HTR-8/SVneo (cell line): ENCODE measurements at regions not wholly inside any gene's neighbourhood (a gene's known extent, or its start where the extent isn't known, plus 50 kb on each side); places are given as distances from the start of the nearest gene placed in this dataset.
"Not testable (repeated sequence)": the region's sequence is repeated elsewhere in the genome, so short reads cannot be mapped to it uniquely, and the experiment has no call there.

Experiments used
- DNase-seq: peaks from one replicate; pipeline ENCODE4 v3.0.0; 2011; ENCODE audit warnings: low spot score, mixed read lengths; ENCODE audit not compliant: insufficient read length
- FAIRE-seq: peaks from 2 replicates; lab custom pipeline; 2011; peaks lifted over from hg19 to GRCh38; lab: Jason Lieb, UNC

DNA sequence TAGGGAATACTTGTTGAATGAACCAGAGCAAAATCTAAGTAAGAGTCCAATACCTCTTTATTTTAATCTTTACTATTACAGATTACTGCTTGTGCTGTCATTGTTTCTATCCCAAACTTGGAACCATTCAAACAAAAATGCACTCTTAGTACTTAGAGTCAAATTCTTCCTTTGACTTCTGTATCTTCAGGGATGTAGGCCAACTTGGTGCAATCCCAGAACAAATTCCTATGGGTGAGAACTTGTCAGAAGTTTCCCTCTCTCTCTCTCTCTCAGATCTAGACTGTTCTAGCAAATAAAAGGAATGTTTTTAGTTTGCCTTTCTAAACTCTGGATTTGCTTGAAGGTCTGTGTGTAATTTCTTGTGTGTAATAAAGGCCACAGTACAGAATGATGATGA, 329.0 kb upstream of the TMTC4 start:
- DNase-seq = no peak
- FAIRE-seq = no peak

DNA sequence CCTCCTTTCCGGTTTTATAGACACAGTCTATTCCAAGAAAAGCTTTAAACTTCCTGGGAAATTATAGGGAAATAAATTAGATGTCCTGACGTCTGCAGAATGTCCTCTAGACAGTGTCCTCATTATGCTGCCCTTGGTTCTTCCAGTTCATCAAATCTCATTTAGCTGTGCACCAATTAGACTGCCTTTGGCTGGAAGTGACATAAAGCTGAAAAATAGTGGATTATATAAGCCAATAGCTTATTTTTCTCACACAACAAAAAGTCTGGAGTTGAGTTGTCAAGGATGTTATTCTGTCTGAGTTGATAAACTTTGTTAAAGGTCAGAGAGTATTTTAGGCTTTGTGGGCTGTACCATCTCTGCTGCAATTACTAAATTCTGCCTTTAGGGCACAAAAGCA, 314.8 kb upstream of the TMTC4 start:
- DNase-seq = no peak

DNA sequence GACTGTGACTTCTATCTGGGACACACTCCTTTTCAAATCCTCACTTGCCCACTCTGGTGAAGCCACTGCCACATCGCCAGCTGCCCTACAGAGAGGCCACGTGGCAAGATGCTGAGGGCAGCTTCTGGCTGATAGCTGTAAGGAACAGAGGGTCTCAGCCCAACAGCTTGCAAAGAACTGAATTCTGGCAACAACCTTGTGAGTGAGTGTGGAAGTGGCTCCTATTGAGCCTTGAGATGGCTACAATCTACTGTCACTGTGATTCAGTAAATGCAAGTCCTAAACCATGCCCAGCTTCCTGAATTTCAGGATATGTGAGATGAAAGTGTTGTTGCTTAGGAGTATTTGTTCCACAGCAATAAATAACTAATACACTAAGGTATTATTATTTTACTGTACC, 314.3 kb upstream of the TMTC4 start:
- DNase-seq (no peak), FAIRE-seq (no peak)

More for the DNA sequence above, 314.8 kb upstream of the TMTC4 start:
- FAIRE-seq = no peak

GRCh38 chr13:100987948-100988347, 313.4 kb upstream of the TMTC4 start:
- DNase-seq = no peak
- no peak for FAIRE-seq

DNA sequence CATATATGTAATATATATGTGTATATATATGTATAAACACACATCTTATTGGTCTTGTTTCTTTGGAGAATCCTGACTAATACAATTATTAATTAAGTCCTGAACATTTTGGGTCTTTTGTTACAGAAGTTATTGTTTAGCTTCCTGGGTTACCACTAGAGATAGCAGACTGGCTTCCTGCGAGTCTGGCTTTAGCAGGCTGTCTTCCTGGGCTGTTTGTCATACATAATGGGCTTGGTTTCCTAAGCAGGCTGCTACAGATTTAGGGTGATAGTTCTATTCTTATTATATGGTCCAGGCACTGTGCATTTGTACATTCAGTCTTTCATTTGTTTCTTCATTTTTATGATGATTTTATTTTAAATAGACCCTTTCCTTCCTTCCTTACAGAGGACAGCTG, 312.0 kb upstream of the TMTC4 start:
- FAIRE-seq (no peak), DNase-seq (no peak)

DNA sequence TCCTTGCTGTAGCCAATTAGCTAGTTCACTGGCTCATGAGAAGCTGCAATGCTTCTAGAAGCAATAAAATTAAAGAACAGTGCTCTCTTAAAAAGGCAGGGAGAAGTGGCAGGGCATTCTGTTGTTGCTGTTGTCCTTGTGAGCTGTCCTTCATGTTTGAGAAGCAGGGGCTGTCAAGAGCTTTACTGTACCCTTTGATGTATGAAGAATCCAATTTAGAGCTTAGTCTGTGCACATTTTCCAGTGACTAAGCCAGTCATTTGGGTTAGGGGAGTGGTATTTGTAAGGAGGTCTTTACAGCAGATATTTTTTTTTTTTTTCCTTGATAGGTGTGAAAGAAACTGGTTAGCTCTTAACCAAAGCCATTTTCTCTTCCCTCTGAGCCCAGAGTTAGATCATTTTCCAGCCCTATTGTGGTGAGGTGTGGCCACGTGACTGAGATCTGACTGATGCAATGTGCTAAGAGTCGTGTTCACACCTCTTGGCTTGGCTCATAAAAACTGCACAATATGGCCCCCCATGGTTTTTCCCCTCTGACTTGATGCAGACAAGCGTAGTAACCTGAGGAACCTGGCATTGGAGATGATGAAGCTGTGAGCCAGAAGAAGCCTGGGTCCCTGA, 309.6 kb upstream of the TMTC4 start:
- DNase-seq = no peak
- FAIRE-seq = no peak

GRCh38 chr13:100983111-100983510, 308.5 kb upstream of the TMTC4 start:
- no peak for DNase-seq
- FAIRE-seq = no peak

- DNase-seq (no peak), FAIRE-seq (no peak)
Observed at GRCh38 chr13:100980171-100980570, 305.6 kb upstream of the TMTC4 start.

- FAIRE-seq (no peak), DNase-seq (no peak)
Observed at GRCh38 chr13:100977841-100978240, 303.2 kb upstream of the TMTC4 start.

GRCh38 chr13:100976993-100977392, 302.4 kb upstream of the TMTC4 start:
- DNase-seq = no peak
- FAIRE-seq = no peak

- not testable (repeated sequence) for DNase-seq, FAIRE-seq
Observed at GRCh38 chr13:100975666-100976065, 301.1 kb upstream of the TMTC4 start.

DNA sequence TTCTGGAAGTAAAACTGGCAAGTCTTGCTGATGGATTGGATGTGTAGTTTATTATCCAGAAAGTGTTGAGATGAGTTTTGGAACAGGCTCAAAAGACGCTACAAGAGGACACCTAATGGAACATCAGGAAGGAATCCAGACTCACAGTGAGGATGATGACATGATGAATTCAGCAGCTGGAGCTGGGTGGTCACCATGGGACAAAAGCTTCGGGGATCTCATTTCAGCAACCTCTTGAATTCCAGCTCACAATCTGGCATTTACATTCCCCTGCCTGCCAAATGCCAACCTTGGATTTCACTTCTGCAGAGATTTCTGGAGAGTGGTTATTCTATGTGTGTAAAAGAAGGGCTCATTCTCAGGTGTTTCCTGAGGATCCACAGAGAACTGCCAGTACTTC, 288.0 kb upstream of the TMTC4 start:
- FAIRE-seq (no peak), DNase-seq (no peak)

DNA sequence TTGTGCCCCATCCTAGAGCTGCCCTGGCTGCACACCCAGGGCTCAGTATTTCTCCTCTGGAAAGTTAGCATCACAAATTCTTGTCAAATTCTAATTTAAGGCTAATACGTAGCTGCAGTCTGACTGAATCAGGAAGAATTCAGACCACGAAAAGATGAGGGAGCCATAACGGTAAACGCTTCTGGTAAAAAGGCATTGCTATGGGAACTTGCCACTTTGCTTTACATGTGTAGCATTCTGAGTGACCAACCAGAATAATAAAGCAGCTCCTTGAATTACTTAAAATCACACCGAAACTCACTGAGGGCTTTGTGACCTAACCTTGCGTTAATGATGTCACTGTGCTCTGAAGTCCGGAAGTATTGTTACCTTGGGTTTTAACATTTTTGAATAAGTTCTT, 286.6 kb upstream of the TMTC4 start:
- FAIRE-seq (no peak), DNase-seq (no peak)

- FAIRE-seq (no peak), DNase-seq (no peak)
Observed at GRCh38 chr13:100958831-100959230, 284.2 kb upstream of the TMTC4 start.

GRCh38 chr13:100957741-100958140, 283.1 kb upstream of the TMTC4 start:
- FAIRE-seq = no peak
- no peak for DNase-seq

DNA sequence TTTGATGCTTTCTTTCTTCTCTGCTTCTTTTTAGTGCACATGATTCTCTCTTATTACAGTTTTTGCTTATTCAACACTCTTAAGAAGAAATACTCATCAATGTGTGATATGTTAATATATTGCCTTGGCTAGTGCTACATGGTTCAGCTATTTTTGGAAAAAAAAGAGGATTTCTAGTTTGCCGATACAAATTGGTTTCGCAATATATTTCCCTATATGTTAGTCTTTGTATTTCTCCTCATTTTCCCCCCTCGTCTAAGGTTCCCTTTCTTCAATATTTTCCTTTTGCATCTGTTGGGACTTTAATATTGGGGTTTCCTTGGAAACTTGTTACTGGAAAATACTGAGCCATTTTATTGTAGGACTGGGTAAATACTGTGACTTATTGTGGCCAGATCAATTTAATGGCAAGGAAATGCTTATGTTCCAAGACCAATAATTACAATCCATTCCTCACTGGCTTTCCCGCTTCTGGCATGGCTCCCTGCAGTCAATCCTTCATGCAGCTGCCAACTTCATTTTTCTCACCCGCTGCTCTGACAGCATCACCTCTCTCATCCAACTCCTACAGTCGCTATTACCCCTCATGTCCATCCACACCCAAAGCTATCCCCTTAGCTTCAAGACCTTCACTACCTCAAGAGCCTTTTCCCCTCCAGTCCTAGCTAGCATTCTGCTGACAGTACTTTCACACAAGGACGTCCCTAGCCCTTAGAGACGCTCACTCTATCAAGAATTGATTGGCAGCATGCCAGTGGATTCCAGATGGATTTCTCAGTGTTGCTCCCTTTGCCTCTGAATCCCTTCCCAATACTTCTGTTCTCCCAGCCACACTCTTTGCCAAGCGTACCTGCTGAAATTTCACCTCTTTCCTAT, 280.1 kb upstream of the TMTC4 start:
- DNase-seq = no peak
- FAIRE-seq = no peak

GRCh38 chr13:100951016-100951415, 276.4 kb upstream of the TMTC4 start:
- FAIRE-seq (no peak), DNase-seq (no peak)

- not testable (repeated sequence) for DNase-seq, FAIRE-seq
Observed at GRCh38 chr13:100948937-100949336, 274.3 kb upstream of the TMTC4 start.

DNA sequence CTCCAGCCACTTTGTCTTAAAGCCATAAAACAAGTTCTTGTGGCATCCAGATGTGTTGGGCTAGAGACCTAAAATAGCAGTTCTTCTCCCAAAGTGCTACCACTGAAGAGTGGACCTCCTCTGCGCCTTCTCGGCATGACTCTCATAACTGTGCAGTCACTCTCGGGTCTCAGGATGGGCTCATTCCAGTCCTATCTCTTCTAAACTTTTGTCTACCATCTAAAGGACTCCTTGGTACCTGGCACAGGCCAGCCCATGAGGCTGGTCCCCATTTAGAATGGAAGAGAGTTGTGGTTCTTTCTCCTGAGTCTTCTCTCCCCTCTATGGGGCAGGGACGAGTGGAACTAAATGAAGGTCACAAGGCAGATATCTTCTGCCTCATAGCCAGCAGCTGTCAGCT, 272.0 kb upstream of the TMTC4 start:
- FAIRE-seq = no peak
- DNase-seq = no peak

DNA sequence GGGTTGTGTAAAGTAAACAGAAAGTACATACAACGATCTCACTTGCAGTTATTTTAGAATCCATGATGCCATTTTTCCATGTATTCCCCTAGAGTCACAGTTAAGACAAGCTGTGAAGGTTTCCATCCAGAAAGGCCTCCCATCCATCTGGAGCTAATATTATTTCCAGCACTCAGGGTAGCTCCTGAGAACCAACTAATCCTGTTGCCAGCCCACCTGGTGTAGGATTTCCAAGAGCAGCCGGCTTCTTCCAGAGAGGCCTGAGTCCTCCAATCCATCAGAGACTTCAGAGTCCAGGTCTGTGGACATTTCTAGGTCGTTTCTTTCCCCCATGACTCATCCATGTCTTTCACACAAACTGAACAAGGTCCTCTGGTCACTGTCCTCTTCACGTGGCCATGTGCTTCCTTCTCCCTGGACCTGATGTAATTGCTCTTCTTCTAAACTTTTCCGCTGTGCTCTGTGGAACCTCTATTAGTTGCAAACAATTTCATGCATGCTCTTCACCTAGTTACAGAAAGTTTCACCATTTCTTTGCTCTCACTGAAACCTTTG, 270.3 kb upstream of the TMTC4 start:
- DNase-seq (no peak), FAIRE-seq (no peak)

- FAIRE-seq (no peak), DNase-seq (no peak)
Observed at GRCh38 chr13:100942742-100943141, 268.1 kb upstream of the TMTC4 start.
